Activated CD4-positive, alpha-beta memory T cell treated with anti-CD3 and anti-CD28 coated beads, Interleukin-2, amount 10 ng/mL, durations not matched to agents 7 days and 5 days (primary cell): ENCODE measurements at regions not wholly inside any gene's neighbourhood (a gene's known extent, or its start where the extent isn't known, plus 50 kb on each side); places are given as distances from the start of the nearest gene placed in this dataset.

ENCODE experiments used
- CTCF ChIA-PET: fragments of 350-600 bp; sonication (Branson Sonifier 250); formaldehyde crosslinking; loops from one replicate; lab custom pipeline; 2021; ENCODE audit warnings: antibody characterized with exemption, inconsistent platforms; lab: Charles Lee
- POLR2A ChIA-PET: fragments of 350-600 bp; sonication (Branson Sonifier 250); formaldehyde crosslinking; loops from one replicate; lab custom pipeline; 2021; ENCODE audit warnings: antibody characterized with exemption; lab: Charles Lee
- DNase-seq: peaks from one replicate; pipeline ENCODE4 v3.0.0-alpha.2; 2020
- H3K27ac Mint-ChIP-seq: one replicate; pipeline ENCODE4 v1.8.0; 2021; ENCODE audit warnings: mild to moderate bottlenecking, mixed read lengths
- H3K27me3 Mint-ChIP-seq: one replicate; pipeline ENCODE4 v1.8.0; 2021; ENCODE audit warnings: mixed read lengths
- H3K36me3 Mint-ChIP-seq: one replicate; pipeline ENCODE4 v1.8.0; 2021; ENCODE audit warnings: low read depth, mixed read lengths
- H3K4me1 Mint-ChIP-seq: one replicate; pipeline ENCODE4 v1.8.0; 2021; ENCODE audit warnings: mixed read lengths
- H3K4me3 Mint-ChIP-seq: one replicate; pipeline ENCODE4 v1.8.0; 2021; ENCODE audit warnings: mild to moderate bottlenecking, mixed read lengths
- H3K9me3 Mint-ChIP-seq: one replicate; pipeline ENCODE4 v1.8.0; 2021; ENCODE audit warnings: mixed read lengths

- Mint-ChIP-seq H3K9me3 (peaks cover 5% of the 10 kb centered on the region), H3K36me3 (no peaks in the 10 kb centered on the region), H3K27ac (no peak overlapping the region), H3K4me3 (no peak overlapping the region), H3K27me3 (no peaks in the 10 kb centered on the region), H3K4me1 (no peaks in the 10 kb centered on the region)
- no peak for DNase-seq
- ChIA-PET POLR2A (no interaction called here), CTCF (no interaction called here)
Measured at GRCh38 chr9:74102702-74103101, 394.4 kb upstream of the RORB start.

DNA sequence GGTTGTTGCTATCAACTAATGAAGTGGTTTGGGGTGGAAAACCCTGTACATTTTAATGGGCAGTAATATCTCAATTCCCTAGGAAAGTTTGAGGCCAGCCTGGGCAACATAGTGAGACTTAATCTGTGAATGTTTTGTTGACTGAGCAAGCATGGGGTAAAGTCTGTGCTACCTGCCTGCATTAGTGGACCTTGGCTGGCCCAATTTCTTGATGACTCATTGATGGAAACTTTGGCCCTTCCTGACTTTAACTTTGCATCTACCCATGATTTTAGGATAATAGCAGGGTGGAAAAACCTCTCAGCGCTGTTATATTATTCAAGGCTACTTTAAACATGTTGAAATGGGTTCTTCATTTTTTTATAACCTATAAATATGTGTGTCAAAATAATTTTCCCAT lies 389.4 kb upstream of the RORB start:
- no peak for DNase-seq
- ChIA-PET CTCF (no interaction called here), POLR2A (interaction anchor here (0.9 kb wide), 1 partner anchor 38 kb away, joined by 3 read pairs; no protein-coding TSS in a partner anchor)
- Mint-ChIP-seq H3K4me3 (no peak overlapping the region), H3K4me1 (no peaks in the 10 kb centered on the region), H3K9me3 (peaks cover 3% of the 10 kb centered on the region), H3K36me3 (no peaks in the 10 kb centered on the region), H3K27ac (no peak overlapping the region), H3K27me3 (no peaks in the 10 kb centered on the region)

DNA sequence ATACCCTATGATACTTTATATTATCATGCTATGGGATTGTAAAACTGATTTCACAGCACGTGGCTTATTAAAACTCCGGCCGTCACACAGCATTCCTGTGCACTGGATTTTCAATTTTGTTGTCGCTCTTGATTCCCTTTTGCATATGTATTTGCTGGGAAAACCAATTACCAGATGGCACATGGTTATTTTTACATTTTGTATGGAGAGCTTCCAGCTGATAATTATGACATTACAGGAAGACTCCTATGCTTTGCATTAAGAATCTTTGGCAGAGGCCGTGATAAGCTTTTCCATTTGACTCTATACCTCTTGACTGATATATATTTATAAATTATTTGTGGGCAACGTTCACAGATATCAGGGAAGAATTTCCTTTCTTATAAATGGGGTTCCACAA lies 381.2 kb upstream of the RORB start:
- Mint-ChIP-seq H3K4me1 (no peaks in the 10 kb centered on the region), H3K27ac (no peak overlapping the region), H3K27me3 (no peaks in the 10 kb centered on the region), H3K36me3 (no peaks in the 10 kb centered on the region), H3K4me3 (no peak overlapping the region), H3K9me3 (no peaks in the 10 kb centered on the region)
- DNase-seq, result no peak
- POLR2A ChIA-PET, result no interaction called here
- CTCF ChIA-PET, result no interaction called here

DNA sequence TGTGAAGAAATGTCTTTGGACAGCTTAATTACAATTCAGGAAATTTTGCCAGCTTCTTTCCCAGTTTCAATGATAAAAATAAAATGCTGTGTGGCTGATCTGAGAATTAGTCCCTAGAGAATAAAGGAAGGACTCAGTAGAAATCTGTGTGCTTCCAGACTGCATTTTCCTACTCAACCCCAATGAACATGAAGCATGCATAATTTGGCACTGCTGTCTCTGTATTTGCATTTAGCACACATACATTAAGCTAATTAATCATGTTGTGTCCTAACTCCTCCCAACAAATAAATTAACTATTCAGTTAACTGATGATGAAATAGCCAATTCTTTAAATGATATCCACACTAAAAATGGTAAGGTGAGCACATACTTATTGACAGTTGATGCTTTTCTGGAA lies 380.0 kb upstream of the RORB start:
- POLR2A ChIA-PET, result no interaction called here

GRCh38 chr9:74117731-74118130 lies 379.4 kb upstream of the RORB start:
- peaks cover 2% of the 10 kb centered on the region for H3K9me3 Mint-ChIP-seq
- POLR2A ChIA-PET, result no interaction called here
- H3K27me3 Mint-ChIP-seq, result no peaks in the 10 kb centered on the region
- H3K4me3 Mint-ChIP-seq, result no peak overlapping the region
- peaks cover 3% of the 10 kb centered on the region for H3K4me1 Mint-ChIP-seq
- H3K36me3 Mint-ChIP-seq, result no peaks in the 10 kb centered on the region
- no peak for DNase-seq
- H3K27ac Mint-ChIP-seq, result no peak overlapping the region
- CTCF ChIA-PET, result no interaction called here

More for the DNA sequence above, 380.0 kb upstream of the RORB start:
- Mint-ChIP-seq H3K9me3 (no peaks in the 10 kb centered on the region), H3K27me3 (no peaks in the 10 kb centered on the region), H3K4me3 (no peak overlapping the region), H3K4me1 (no peaks in the 10 kb centered on the region), H3K36me3 (no peaks in the 10 kb centered on the region), H3K27ac (no peak overlapping the region)
- DNase-seq, result no peak
- CTCF ChIA-PET, result no interaction called here

DNA sequence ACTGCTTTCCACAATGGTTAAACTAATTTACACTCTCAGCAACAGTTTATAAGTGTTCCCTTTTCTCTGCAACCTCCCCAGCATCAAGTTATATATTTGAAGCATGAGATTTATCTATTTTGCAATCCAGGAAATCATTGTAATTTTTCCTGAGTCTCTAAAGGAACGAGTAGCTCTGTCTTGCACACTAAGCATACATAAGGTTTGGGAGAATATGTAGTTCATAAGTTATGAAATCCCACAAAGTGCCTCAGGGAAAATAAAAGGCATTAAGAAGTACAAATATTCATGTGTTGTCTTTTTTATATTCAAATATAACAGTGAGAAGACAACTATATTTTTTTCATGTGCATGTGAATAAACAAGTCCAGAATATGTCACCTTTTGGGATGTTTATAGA lies 377.1 kb upstream of the RORB start:
- POLR2A ChIA-PET, result no interaction called here
- Mint-ChIP-seq H3K27ac (no peak overlapping the region), H3K27me3 (no peaks in the 10 kb centered on the region), H3K4me3 (no peak overlapping the region), H3K9me3 (peaks cover 2% of the 10 kb centered on the region), H3K36me3 (no peaks in the 10 kb centered on the region), H3K4me1 (peaks cover 4% of the 10 kb centered on the region)
- DNase-seq, result no peak
- CTCF ChIA-PET, result no interaction called here

GRCh38 chr9:74120470-74120869 lies 376.7 kb upstream of the RORB start:
- no peaks in the 10 kb centered on the region for H3K27me3 Mint-ChIP-seq
- H3K4me1 Mint-ChIP-seq, result peaks cover 4% of the 10 kb centered on the region
- no peak for DNase-seq
- no peaks in the 10 kb centered on the region for H3K36me3 Mint-ChIP-seq
- no peak overlapping the region for H3K4me3 Mint-ChIP-seq
- peaks cover 2% of the 10 kb centered on the region for H3K9me3 Mint-ChIP-seq
- POLR2A ChIA-PET, result no interaction called here
- CTCF ChIA-PET, result no interaction called here
- H3K27ac Mint-ChIP-seq, result no peak overlapping the region

- no peaks in the 10 kb centered on the region for H3K36me3 Mint-ChIP-seq
- H3K9me3 Mint-ChIP-seq, result peaks cover 2% of the 10 kb centered on the region
- no peaks in the 10 kb centered on the region for H3K27me3 Mint-ChIP-seq
- peaks cover 4% of the 10 kb centered on the region for H3K4me1 Mint-ChIP-seq
- H3K27ac Mint-ChIP-seq, result no peak overlapping the region
- ChIA-PET POLR2A (no interaction called here), CTCF (interaction anchor here (0.9 kb wide), 1 partner anchor 10 kb away, joined by 4 read pairs; no protein-coding TSS in a partner anchor)
- H3K4me3 Mint-ChIP-seq, result no peak overlapping the region
- no peak for DNase-seq
Measured at GRCh38 chr9:74122216-74122615, 374.9 kb upstream of the RORB start.

DNA sequence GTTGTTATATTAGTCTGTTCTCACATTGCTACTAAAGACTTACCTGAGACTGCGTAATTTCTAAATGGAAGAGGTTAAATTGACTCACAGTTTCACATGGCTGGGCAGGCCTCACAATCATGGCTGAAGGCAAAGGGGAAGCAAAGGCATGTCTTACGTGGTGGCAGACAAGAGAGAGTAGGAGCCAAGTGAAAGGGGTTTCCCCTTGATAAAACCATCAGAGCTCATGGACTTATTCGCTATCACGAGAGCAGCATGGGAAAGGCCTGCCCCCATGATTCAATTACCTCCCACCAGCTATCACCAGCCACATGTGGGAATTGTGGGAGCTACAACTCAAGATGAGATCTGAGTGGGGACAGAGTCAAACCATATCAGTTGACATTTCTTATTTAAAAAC lies 374.5 kb upstream of the RORB start:
- Mint-ChIP-seq H3K27me3 (no peaks in the 10 kb centered on the region), H3K4me3 (no peak overlapping the region)
- POLR2A ChIA-PET, result no interaction called here

DNA sequence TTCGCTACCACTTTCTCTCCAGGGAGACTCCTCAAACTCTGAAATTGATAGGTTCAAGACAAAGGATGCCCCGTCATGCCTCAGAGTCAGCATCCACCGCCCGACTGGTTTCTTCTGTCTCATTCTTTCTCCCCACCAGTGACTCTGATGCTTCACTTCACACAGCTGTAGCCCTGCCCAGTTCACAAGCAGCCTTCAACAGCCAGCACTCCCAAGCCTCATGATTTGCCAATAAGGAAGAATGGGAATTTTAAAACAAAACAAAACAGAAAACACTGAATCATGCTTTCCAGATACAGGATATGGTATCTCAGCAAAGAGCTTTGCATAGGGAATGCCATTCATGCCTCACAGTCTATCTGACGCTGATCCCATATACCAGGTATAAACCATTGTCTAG lies 371.2 kb upstream of the RORB start:
- ChIA-PET CTCF (no interaction called here), POLR2A (no interaction called here)
- no peak overlapping the region for H3K4me3 Mint-ChIP-seq
- no peaks in the 10 kb centered on the region for H3K27me3 Mint-ChIP-seq
- H3K36me3 Mint-ChIP-seq, result no peaks in the 10 kb centered on the region
- H3K4me1 Mint-ChIP-seq, result peaks cover 4% of the 10 kb centered on the region
- no peak for DNase-seq
- no peak overlapping the region for H3K27ac Mint-ChIP-seq
- peaks cover 2% of the 10 kb centered on the region for H3K9me3 Mint-ChIP-seq

More for the DNA sequence above, 374.5 kb upstream of the RORB start:
- H3K4me1 Mint-ChIP-seq, result peaks cover 4% of the 10 kb centered on the region
- DNase-seq, result no peak
- H3K36me3 Mint-ChIP-seq, result no peaks in the 10 kb centered on the region
- peaks cover 2% of the 10 kb centered on the region for H3K9me3 Mint-ChIP-seq
- H3K27ac Mint-ChIP-seq, result no peak overlapping the region
- CTCF ChIA-PET, result interaction anchor here (0.9 kb wide), 1 partner anchor 10 kb away, joined by 4 read pairs; no protein-coding TSS in a partner anchor

DNA sequence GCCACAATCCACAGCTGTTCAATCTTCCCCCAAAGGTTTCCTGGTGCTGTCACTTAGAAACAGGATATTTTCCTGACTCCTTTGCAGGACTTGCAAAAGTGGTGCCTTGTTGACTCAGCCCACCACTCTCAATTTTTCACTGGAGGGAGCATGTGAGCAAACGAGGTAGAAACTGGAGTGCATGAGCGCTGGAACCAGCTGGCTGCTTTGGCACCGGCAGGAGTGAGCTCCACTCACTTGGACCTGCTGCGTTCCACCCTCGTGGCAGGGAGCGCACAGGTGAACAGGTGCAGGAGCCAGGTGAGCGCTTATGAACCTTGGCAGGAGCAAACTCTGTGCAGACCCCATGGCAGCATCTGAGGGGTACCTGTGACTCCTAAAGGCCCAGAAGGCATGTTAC lies 364.1 kb upstream of the RORB start:
- DNase-seq, result no peak
- Mint-ChIP-seq H3K27me3 (no peaks in the 10 kb centered on the region), H3K4me1 (no peaks in the 10 kb centered on the region), H3K4me3 (no peak overlapping the region), H3K9me3 (peaks cover 4% of the 10 kb centered on the region), H3K27ac (no peak overlapping the region), H3K36me3 (no peaks in the 10 kb centered on the region)
- CTCF ChIA-PET, result interaction anchor here (1.2 kb wide), 1 partner anchor 11 kb away, joined by 4 read pairs; no protein-coding TSS in a partner anchor
- POLR2A ChIA-PET, result no interaction called here

- POLR2A ChIA-PET, result no interaction called here
- H3K9me3 Mint-ChIP-seq, result peaks cover 4% of the 10 kb centered on the region
- CTCF ChIA-PET, result no interaction called here
Measured at GRCh38 chr9:74133921-74134320, 363.2 kb upstream of the RORB start.

DNA sequence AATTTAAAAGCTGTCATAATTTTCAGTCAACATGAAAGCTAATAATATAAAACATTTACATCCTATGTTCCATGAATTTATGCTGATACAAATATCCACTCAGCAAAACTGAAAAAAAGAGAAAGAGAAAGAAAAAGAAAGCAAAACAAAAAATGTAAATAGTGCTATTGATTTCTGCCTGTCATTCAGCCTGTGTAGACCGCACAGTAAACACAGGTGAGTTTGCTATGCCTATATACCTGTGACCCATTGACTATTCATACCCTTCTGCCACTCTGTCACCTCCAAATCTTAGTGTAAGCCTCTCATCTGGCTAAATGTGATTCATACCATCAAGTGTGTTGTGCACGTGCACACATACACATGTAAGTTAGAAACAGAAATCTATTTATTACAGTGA lies 359.0 kb upstream of the RORB start:
- no peaks in the 10 kb centered on the region for H3K27me3 Mint-ChIP-seq
- DNase-seq, result no peak
- H3K4me1 Mint-ChIP-seq, result no peaks in the 10 kb centered on the region
- no peaks in the 10 kb centered on the region for H3K36me3 Mint-ChIP-seq
- peaks cover 4% of the 10 kb centered on the region for H3K9me3 Mint-ChIP-seq
- CTCF ChIA-PET, result no interaction called here
- H3K4me3 Mint-ChIP-seq, result no peak overlapping the region
- H3K27ac Mint-ChIP-seq, result no peak overlapping the region
- POLR2A ChIA-PET, result no interaction called here

More at GRCh38 chr9:74133921-74134320, 363.2 kb upstream of the RORB start:
- no peaks in the 10 kb centered on the region for H3K36me3 Mint-ChIP-seq
- no peak for DNase-seq
- H3K4me1 Mint-ChIP-seq, result no peaks in the 10 kb centered on the region
- no peaks in the 10 kb centered on the region for H3K27me3 Mint-ChIP-seq
- no peak overlapping the region for H3K4me3 Mint-ChIP-seq
- no peak overlapping the region for H3K27ac Mint-ChIP-seq

- no peak overlapping the region for H3K4me3 Mint-ChIP-seq
- POLR2A ChIA-PET, result no interaction called here
- no peak for DNase-seq
- H3K9me3 Mint-ChIP-seq, result peaks cover 4% of the 10 kb centered on the region
- no peak overlapping the region for H3K27ac Mint-ChIP-seq
- H3K27me3 Mint-ChIP-seq, result no peaks in the 10 kb centered on the region
- no peaks in the 10 kb centered on the region for H3K4me1 Mint-ChIP-seq
- CTCF ChIA-PET, result no interaction called here
- H3K36me3 Mint-ChIP-seq, result no peaks in the 10 kb centered on the region
Measured at GRCh38 chr9:74140141-74140540, 357.0 kb upstream of the RORB start.
